Activated T-helper 1 cell treated with anti-CD3 and anti-CD28 coated beads, Interleukin-12 subunit alpha, Interleukin-12 subunit beta, Interleukin-2, Interleukin-4 antibody, amounts not matched to agents 30 ng/mL and 10 ng/mL and 1 ng/mL, durations not matched to agents 14 hours and 24 hours and 36 hours (primary cell): ENCODE measurements at regions not wholly inside any gene's neighbourhood (a gene's known extent, or its start where the extent isn't known, plus 50 kb on each side); places are given as distances from the start of the nearest gene placed in this dataset.
"Not testable (repeated sequence)": the region's sequence is repeated elsewhere in the genome, so short reads cannot be mapped to it uniquely, and the experiment has no call there.

Source experiments
- DNase-seq: peaks from one replicate; pipeline ENCODE4 v3.0.0; 2021; ENCODE audit warnings: low spot score
- H3K27ac Mint-ChIP-seq: one replicate; pipeline ENCODE4 v1.8.0; 2021; ENCODE audit warnings: mild to moderate bottlenecking, mixed read lengths
- H3K27me3 Mint-ChIP-seq: one replicate; pipeline ENCODE4 v1.8.0; 2022; ENCODE audit warnings: mild to moderate bottlenecking, moderate library complexity, mixed read lengths; ENCODE audit not compliant: insufficient read depth
- H3K36me3 Mint-ChIP-seq: one replicate; pipeline ENCODE4 v1.8.0; 2021; ENCODE audit warnings: low read depth, mixed read lengths
- H3K4me1 Mint-ChIP-seq: one replicate; pipeline ENCODE4 v1.8.0; 2021; ENCODE audit warnings: low read depth, mixed read lengths
- H3K4me3 Mint-ChIP-seq: one replicate; pipeline ENCODE4 v1.8.0; 2021; ENCODE audit warnings: mild to moderate bottlenecking, moderate library complexity, mixed read lengths
- H3K9me3 Mint-ChIP-seq: one replicate; pipeline ENCODE4 v1.8.0; 2021; ENCODE audit warnings: mixed read lengths
- intact Hi-C: fragments of 100-400 bp; cut with micrococcal nuclease; formaldehyde crosslinking; loops from one replicate; pipeline ENCODE4 v1.15.1; 2024

- Mint-ChIP-seq H3K36me3 (no peaks in the 10 kb centered on the region), H3K27me3 (no peaks in the 10 kb centered on the region), H3K27ac (no peak overlapping the region), H3K4me3 (no peak overlapping the region), H3K4me1 (no peaks in the 10 kb centered on the region), H3K9me3 (no peaks in the 10 kb centered on the region)
- intact Hi-C loops: no loop called here
- DNase-seq: no peak
Measured at GRCh38 chr2:72026819-72027425, 120.7 kb downstream of the CYP26B1 start.

- Mint-ChIP-seq H3K4me3 (no peak overlapping the region), H3K27me3 (no peaks in the 10 kb centered on the region), H3K36me3 (no peaks in the 10 kb centered on the region), H3K27ac (no peak overlapping the region), H3K4me1 (no peaks in the 10 kb centered on the region), H3K9me3 (no peaks in the 10 kb centered on the region)
- DNase-seq: no peak
- intact Hi-C loops: no loop called here
Measured at GRCh38 chr2:72024451-72025175, 123.0 kb downstream of the CYP26B1 start.

GRCh38 chr2:72023678-72024390 is 123.8 kb downstream of the CYP26B1 start:
- Mint-ChIP-seq H3K9me3 (no peaks in the 10 kb centered on the region), H3K27ac (no peak overlapping the region), H3K27me3 (no peaks in the 10 kb centered on the region), H3K36me3 (no peaks in the 10 kb centered on the region), H3K4me1 (no peaks in the 10 kb centered on the region), H3K4me3 (no peak overlapping the region)
- no peak for DNase-seq
- intact Hi-C loops: no loop called here

GRCh38 chr2:72021371-72021770 is 126.3 kb downstream of the CYP26B1 start:
- H3K4me3 Mint-ChIP-seq, H3K4me1 Mint-ChIP-seq, H3K36me3 Mint-ChIP-seq, intact Hi-C loops, H3K27me3 Mint-ChIP-seq, DNase-seq, H3K27ac Mint-ChIP-seq, H3K9me3 Mint-ChIP-seq: not testable (repeated sequence)

GRCh38 chr2:72015266-72015665 is 132.4 kb downstream of the CYP26B1 start:
- Mint-ChIP-seq H3K4me3 (no peak overlapping the region), H3K36me3 (no peaks in the 10 kb centered on the region), H3K27ac (no peak overlapping the region), H3K9me3 (no peaks in the 10 kb centered on the region), H3K27me3 (no peaks in the 10 kb centered on the region), H3K4me1 (no peaks in the 10 kb centered on the region)
- DNase-seq: no peak
- intact Hi-C loops: no loop called here

- intact Hi-C loops: no loop called here
- no peak overlapping the region for H3K27ac Mint-ChIP-seq
- no peak overlapping the region for H3K4me3 Mint-ChIP-seq
- H3K4me1 Mint-ChIP-seq: no peaks in the 10 kb centered on the region
- no peaks in the 10 kb centered on the region for H3K27me3 Mint-ChIP-seq
- no peaks in the 10 kb centered on the region for H3K36me3 Mint-ChIP-seq
- H3K9me3 Mint-ChIP-seq: no peaks in the 10 kb centered on the region
- DNase-seq: no peak
Measured at GRCh38 chr2:72014831-72015230, 132.8 kb downstream of the CYP26B1 start.

GRCh38 chr2:72013726-72014125 is 133.9 kb downstream of the CYP26B1 start:
- intact Hi-C loops: no loop called here
- DNase-seq: no peak
- Mint-ChIP-seq H3K4me3 (no peak overlapping the region), H3K36me3 (no peaks in the 10 kb centered on the region), H3K4me1 (no peaks in the 10 kb centered on the region), H3K9me3 (no peaks in the 10 kb centered on the region), H3K27ac (no peak overlapping the region), H3K27me3 (no peaks in the 10 kb centered on the region)

- DNase-seq: no peak
- intact Hi-C loops: no loop called here
- no peak overlapping the region for H3K27ac Mint-ChIP-seq
- H3K4me3 Mint-ChIP-seq: no peak overlapping the region
- H3K27me3 Mint-ChIP-seq: no peaks in the 10 kb centered on the region
- H3K4me1 Mint-ChIP-seq: no peaks in the 10 kb centered on the region
- H3K9me3 Mint-ChIP-seq: no peaks in the 10 kb centered on the region
- no peaks in the 10 kb centered on the region for H3K36me3 Mint-ChIP-seq
Measured at GRCh38 chr2:72012886-72013574, 134.6 kb downstream of the CYP26B1 start.

GRCh38 chr2:72011791-72012190 is 135.9 kb downstream of the CYP26B1 start:
- no peaks in the 10 kb centered on the region for H3K9me3 Mint-ChIP-seq
- no peak overlapping the region for H3K27ac Mint-ChIP-seq
- H3K4me1 Mint-ChIP-seq: no peaks in the 10 kb centered on the region
- no peak overlapping the region for H3K4me3 Mint-ChIP-seq
- no peaks in the 10 kb centered on the region for H3K27me3 Mint-ChIP-seq
- intact Hi-C loops: no loop called here
- DNase-seq: no peak
- H3K36me3 Mint-ChIP-seq: no peaks in the 10 kb centered on the region

- H3K36me3 Mint-ChIP-seq: no peaks in the 10 kb centered on the region
- intact Hi-C loops: no loop called here
- H3K27me3 Mint-ChIP-seq: no peaks in the 10 kb centered on the region
- no peaks in the 10 kb centered on the region for H3K4me1 Mint-ChIP-seq
- no peak overlapping the region for H3K4me3 Mint-ChIP-seq
- H3K27ac Mint-ChIP-seq: no peak overlapping the region
- no peak for DNase-seq
- H3K9me3 Mint-ChIP-seq: no peaks in the 10 kb centered on the region
Measured at GRCh38 chr2:72011370-72011689, 136.3 kb downstream of the CYP26B1 start.

- no peak overlapping the region for H3K4me3 Mint-ChIP-seq
- H3K27ac Mint-ChIP-seq: no peak overlapping the region
- no peaks in the 10 kb centered on the region for H3K36me3 Mint-ChIP-seq
- no peak for DNase-seq
- H3K4me1 Mint-ChIP-seq: no peaks in the 10 kb centered on the region
- intact Hi-C loops: no loop called here
- no peaks in the 10 kb centered on the region for H3K9me3 Mint-ChIP-seq
- no peaks in the 10 kb centered on the region for H3K27me3 Mint-ChIP-seq
Measured at GRCh38 chr2:72010647-72011369, 136.9 kb downstream of the CYP26B1 start.

GRCh38 chr2:72008608-72009007 is 139.1 kb downstream of the CYP26B1 start:
- Mint-ChIP-seq H3K4me1 (no peaks in the 10 kb centered on the region), H3K36me3 (no peaks in the 10 kb centered on the region), H3K4me3 (no peak overlapping the region), H3K27ac (no peak overlapping the region), H3K9me3 (no peaks in the 10 kb centered on the region), H3K27me3 (no peaks in the 10 kb centered on the region)
- intact Hi-C loops: no loop called here
- DNase-seq: no peak
